ENCODE measurements at regions not wholly inside any gene's neighbourhood (a gene's known extent, or its start where the extent isn't known, plus 50 kb on each side); places are given as distances from the start of the nearest gene placed in this dataset.

DNA sequence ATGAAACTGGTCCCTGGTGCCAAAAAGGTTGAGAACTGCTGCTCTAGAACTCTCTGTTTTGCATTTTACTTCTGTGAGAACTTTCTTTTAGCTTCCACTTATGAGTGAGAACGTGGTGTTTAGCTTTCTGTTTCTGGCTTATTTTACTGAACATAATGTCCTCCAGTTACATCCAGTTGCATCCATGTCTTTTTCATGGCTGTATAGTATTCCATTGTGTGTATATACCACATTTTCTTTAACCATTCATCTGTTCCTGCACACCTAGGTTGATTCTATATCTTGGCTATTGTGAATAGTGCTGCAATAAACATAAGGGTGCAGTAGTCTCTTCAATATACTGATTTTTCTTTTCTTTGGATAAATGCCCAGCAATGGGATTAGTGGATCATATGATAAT is 165.7 kb downstream of the NPR3 start:
- TF ChIP-seq EP300 (IDR thresholded peaks at IDR 0.05): no peak
- no peak for TF ChIP-seq POLR2A (IDR thresholded peaks at IDR 0.05; ENCODE audit: low read depth)
- no peak for TF ChIP-seq CTCF (IDR thresholded peaks at IDR 0.05)

Measured in esophagus muscularis mucosa (tissue), 4 donors.